ENCODE measurements at regions not wholly inside any gene's neighbourhood (a gene's known extent, or its start where the extent isn't known, plus 50 kb on each side); places are given as distances from the start of the nearest gene placed in this dataset.

- DNase-seq (ENCODE audit: low read depth), result no peak
- Histone ChIP-seq H3K36me3 (ENCODE audit: insufficient read depth, low read length) (no peaks in the 10 kb centered on the region), H3K27ac (ENCODE audit: low read depth, low read length) (no peak overlapping the region), H3K4me2 (ENCODE audit: low read length) (no peak overlapping the region), H4K20me1 (ENCODE audit: insufficient read depth, low read length) (no peaks in the 10 kb centered on the region), H3K9me3 (ENCODE audit: insufficient read depth, low read depth, low read length) (no peaks in the 10 kb centered on the region), H3K79me2 (ENCODE audit: insufficient read depth, low read length) (no peaks in the 10 kb centered on the region), H3K4me1 (ENCODE audit: insufficient read depth, low read length) (peaks cover 35% of the 10 kb centered on the region), H2AFZ (ENCODE audit: low read depth, low read length) (no peak overlapping the region), H3K27me3 (ENCODE audit: insufficient read depth, low read length) (no peaks in the 10 kb centered on the region), H3K9ac (ENCODE audit: low read length) (no peak overlapping the region), H3K4me3 (ENCODE audit: insufficient read depth, low read depth, low read length) (no peak overlapping the region)
- Mint-ChIP-seq H3K4me1 (ENCODE audit: low read depth, unreplicated experiment) (peaks cover 24% of the 10 kb centered on the region), H3K4me3 (ENCODE audit: unreplicated experiment) (no peak overlapping the region), H3K36me3 (ENCODE audit: low read depth, unreplicated experiment) (no peaks in the 10 kb centered on the region), H3K9me3 (ENCODE audit: unreplicated experiment) (no peaks in the 10 kb centered on the region), H3K27me3 (ENCODE audit: low read depth, unreplicated experiment) (no peaks in the 10 kb centered on the region), H3K27ac (ENCODE audit: unreplicated experiment) (no peak overlapping the region)
- TF ChIP-seq CTCF (IDR thresholded peaks at IDR 0.05; ENCODE audit: insufficient read depth, low read depth, low read length) (no peak), EZH2 (IDR thresholded peaks at IDR 0.05; ENCODE audit: insufficient read depth, low read length) (no peak)
- no peak for FAIRE-seq
Measured at GRCh38 chr22:27127911-27128310, 470.5 kb downstream of the MIAT start.

DNA sequence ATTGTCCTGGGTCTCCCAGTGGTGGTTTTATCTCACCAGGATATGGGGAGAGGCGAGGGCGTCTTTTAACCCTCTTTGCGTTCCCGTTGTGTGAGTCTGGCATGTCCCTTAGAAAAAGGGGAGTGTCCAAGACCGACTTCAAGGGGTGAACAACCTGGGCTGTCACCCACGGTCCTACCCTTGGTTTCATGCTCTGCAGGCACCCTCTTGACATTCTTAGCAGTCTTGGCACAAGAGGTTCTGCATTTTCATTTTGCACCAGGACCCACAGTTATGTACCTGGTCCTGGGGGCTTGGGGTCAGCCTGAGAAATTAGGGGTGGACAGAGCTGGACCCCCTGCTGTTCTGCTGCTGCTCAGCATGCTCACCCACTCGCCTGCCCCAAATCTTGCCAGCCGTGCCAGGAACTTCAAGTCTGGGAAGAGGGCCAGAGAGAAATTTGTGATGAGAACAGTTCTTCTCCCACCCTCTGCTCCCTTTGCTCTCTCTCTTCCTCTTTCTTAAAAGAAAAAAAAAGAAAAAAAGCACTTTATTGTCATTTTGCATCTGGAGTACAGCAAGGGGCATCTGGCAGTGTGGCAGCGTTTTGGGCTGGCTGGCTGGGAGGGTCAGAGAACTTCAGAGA, 471.2 kb downstream of the MIAT start:
- Histone ChIP-seq H3K36me3 (ENCODE audit: insufficient read depth, low read length) (no peaks in the 10 kb centered on the region), H3K9ac (ENCODE audit: low read length) (peak overlapping the region; percentile 43), H3K9me3 (ENCODE audit: insufficient read depth, low read depth, low read length) (no peaks in the 10 kb centered on the region), H3K4me3 (ENCODE audit: insufficient read depth, low read depth, low read length) (no peak overlapping the region), H3K27ac (ENCODE audit: low read depth, low read length) (peak overlapping the region; percentile 4), H4K20me1 (ENCODE audit: insufficient read depth, low read length) (no peaks in the 10 kb centered on the region), H3K79me2 (ENCODE audit: insufficient read depth, low read length) (no peaks in the 10 kb centered on the region), H2AFZ (ENCODE audit: low read depth, low read length) (peak overlapping the region; percentile 15), H3K4me2 (ENCODE audit: low read length) (no peak overlapping the region), H3K4me1 (ENCODE audit: insufficient read depth, low read length) (peaks cover 42% of the 10 kb centered on the region), H3K27me3 (ENCODE audit: insufficient read depth, low read length) (no peaks in the 10 kb centered on the region)
- H3K9me3 Mint-ChIP-seq (ENCODE audit: unreplicated experiment), result no peaks in the 10 kb centered on the region
- peaks cover 31% of the 10 kb centered on the region for H3K4me1 Mint-ChIP-seq (ENCODE audit: low read depth, unreplicated experiment)
- no peak overlapping the region for H3K27ac Mint-ChIP-seq (ENCODE audit: unreplicated experiment)
- H3K36me3 Mint-ChIP-seq (ENCODE audit: low read depth, unreplicated experiment), result no peaks in the 10 kb centered on the region
- no peak overlapping the region for H3K4me3 Mint-ChIP-seq (ENCODE audit: unreplicated experiment)
- H3K27me3 Mint-ChIP-seq (ENCODE audit: low read depth, unreplicated experiment), result no peaks in the 10 kb centered on the region
- FAIRE-seq, result no peak
- no peak for DNase-seq (ENCODE audit: low read depth)
- no peak for TF ChIP-seq CTCF (IDR thresholded peaks at IDR 0.05; ENCODE audit: insufficient read depth, low read depth, low read length)
- no peak for TF ChIP-seq EZH2 (IDR thresholded peaks at IDR 0.05; ENCODE audit: insufficient read depth, low read length)

- no peak overlapping the region for H3K4me3 Mint-ChIP-seq (ENCODE audit: unreplicated experiment)
- Histone ChIP-seq H3K9ac (ENCODE audit: low read length) (peak overlapping the region; percentile 43), H3K27ac (ENCODE audit: low read depth, low read length) (peak overlapping the region; percentile 4), H3K4me3 (ENCODE audit: insufficient read depth, low read depth, low read length) (no peak overlapping the region), H3K4me1 (ENCODE audit: insufficient read depth, low read length) (peaks cover 46% of the 10 kb centered on the region), H4K20me1 (ENCODE audit: insufficient read depth, low read length) (no peaks in the 10 kb centered on the region), H3K27me3 (ENCODE audit: insufficient read depth, low read length) (no peaks in the 10 kb centered on the region), H3K79me2 (ENCODE audit: insufficient read depth, low read length) (no peaks in the 10 kb centered on the region), H3K36me3 (ENCODE audit: insufficient read depth, low read length) (no peaks in the 10 kb centered on the region), H2AFZ (ENCODE audit: low read depth, low read length) (no peak overlapping the region), H3K4me2 (ENCODE audit: low read length) (no peak overlapping the region), H3K9me3 (ENCODE audit: insufficient read depth, low read depth, low read length) (no peaks in the 10 kb centered on the region)
- no peaks in the 10 kb centered on the region for H3K27me3 Mint-ChIP-seq (ENCODE audit: low read depth, unreplicated experiment)
- peak; percentile 98 for FAIRE-seq
- H3K27ac Mint-ChIP-seq (ENCODE audit: unreplicated experiment), result no peak overlapping the region
- peaks cover 38% of the 10 kb centered on the region for H3K4me1 Mint-ChIP-seq (ENCODE audit: low read depth, unreplicated experiment)
- TF ChIP-seq EZH2 (IDR thresholded peaks at IDR 0.05; ENCODE audit: insufficient read depth, low read length) (no peak), CTCF (IDR thresholded peaks at IDR 0.05; ENCODE audit: insufficient read depth, low read depth, low read length) (no peak)
- H3K9me3 Mint-ChIP-seq (ENCODE audit: unreplicated experiment), result no peaks in the 10 kb centered on the region
- peak; percentile 86 for DNase-seq (ENCODE audit: low read depth)
- H3K36me3 Mint-ChIP-seq (ENCODE audit: low read depth, unreplicated experiment), result no peaks in the 10 kb centered on the region
Measured at GRCh38 chr22:27129266-27129665, 471.9 kb downstream of the MIAT start.

Data from astrocyte (in vitro differentiated cells and primary cell).